HG03432 (cell line): ENCODE measurements at regions not wholly inside any gene's neighbourhood (a gene's known extent, or its start where the extent isn't known, plus 50 kb on each side); places are given as distances from the start of the nearest gene placed in this dataset.
A peak's percentile ranks its signal among the peaks of the same experiment; 100 is the strongest.

Experiments used
- ATAC-seq: cut with Tn5 transposase; IDR thresholded peaks from one replicate; pipeline ENCODE4 v1.9.1; 2021; ENCODE audit warnings: mild to moderate bottlenecking, moderate library complexity; ENCODE audit not compliant: unreplicated experiment

GRCh38 chr16:51816929-51817328 is 665.9 kb upstream of the SALL1 start:
- ATAC-seq: no peak

- no peak for ATAC-seq
Observed at GRCh38 chr16:51815523-51815922, 664.5 kb upstream of the SALL1 start.

- no peak for ATAC-seq
Observed at GRCh38 chr16:51814617-51815016, 663.5 kb upstream of the SALL1 start.

GRCh38 chr16:51813609-51814008 is 662.5 kb upstream of the SALL1 start:
- ATAC-seq: no peak

- ATAC-seq: no peak
Observed at GRCh38 chr16:51812945-51813344, 661.9 kb upstream of the SALL1 start.

GRCh38 chr16:51807551-51807950 is 656.5 kb upstream of the SALL1 start:
- no peak for ATAC-seq

GRCh38 chr16:51801635-51802034 is 650.6 kb upstream of the SALL1 start:
- ATAC-seq: no peak

GRCh38 chr16:51797669-51798259 is 646.7 kb upstream of the SALL1 start:
- no peak for ATAC-seq

GRCh38 chr16:51779240-51779639 is 628.2 kb upstream of the SALL1 start:
- no peak for ATAC-seq

GRCh38 chr16:51773071-51773890 is 622.2 kb upstream of the SALL1 start:
- no peak for ATAC-seq

- ATAC-seq: no peak
Observed at GRCh38 chr16:51766739-51767138, 615.7 kb upstream of the SALL1 start.

GRCh38 chr16:51763072-51763661 is 612.1 kb upstream of the SALL1 start:
- ATAC-seq: no peak

GRCh38 chr16:51762081-51762996 is 611.3 kb upstream of the SALL1 start:
- peak; percentile 98 for ATAC-seq

- ATAC-seq: no peak
Observed at GRCh38 chr16:51761001-51761400, 609.9 kb upstream of the SALL1 start.

- ATAC-seq: no peak
Observed at GRCh38 chr16:51759999-51760398, 608.9 kb upstream of the SALL1 start.

GRCh38 chr16:51759329-51759728 is 608.3 kb upstream of the SALL1 start:
- ATAC-seq: no peak

- ATAC-seq: no peak
Observed at GRCh38 chr16:51757921-51758479, 606.9 kb upstream of the SALL1 start.

GRCh38 chr16:51757505-51757904 is 606.4 kb upstream of the SALL1 start:
- no peak for ATAC-seq

GRCh38 chr16:51757124-51757470 is 606.0 kb upstream of the SALL1 start:
- no peak for ATAC-seq

- no peak for ATAC-seq
Observed at GRCh38 chr16:51756447-51757123, 605.5 kb upstream of the SALL1 start.
